IgD-negative memory B cell (primary cell): ENCODE measurements at regions not wholly inside any gene's neighbourhood (a gene's known extent, or its start where the extent isn't known, plus 50 kb on each side); places are given as distances from the start of the nearest gene placed in this dataset.
A peak's percentile ranks its signal among the peaks of the same experiment; 100 is the strongest.

Experiments
- H3K27ac Mint-ChIP-seq, 3 donors: one replicate each; pipeline ENCODE4 v1.8.0; 2020 to 2022; ENCODE audit warnings: mild to moderate bottlenecking in 3 of 3, mixed read lengths in 3 of 3, moderate library complexity in 1 of 3
- H3K27me3 Mint-ChIP-seq: one replicate; pipeline ENCODE4 v1.8.0; 2021; ENCODE audit warnings: mixed read lengths
- H3K36me3 Mint-ChIP-seq: one replicate; pipeline ENCODE4 v1.8.0; 2020; ENCODE audit warnings: mild to moderate bottlenecking, mixed read lengths
- H3K4me1 Mint-ChIP-seq, 3 donors: one replicate each; pipeline ENCODE4 v1.8.0; 2020 to 2022; ENCODE audit warnings: mixed read lengths in 3 of 3, mild to moderate bottlenecking in 1 of 3
- H3K4me3 Mint-ChIP-seq, 4 donors: one replicate each; pipeline ENCODE4 v1.8.0; 2020 to 2022; ENCODE audit warnings: mild to moderate bottlenecking in 4 of 4, mixed read lengths in 4 of 4, moderate library complexity in 3 of 4
- H3K9me3 Mint-ChIP-seq, 3 donors: one replicate each; pipeline ENCODE4 v1.8.0; 2020 to 2021; ENCODE audit warnings: mixed read lengths in 3 of 3, mild to moderate bottlenecking in 1 of 3

GRCh38 chr13:84933797-84934196 is 865.4 kb downstream of the SLITRK6 start:
- Mint-ChIP-seq H3K27me3 (no peaks in the 10 kb centered on the region), H3K36me3 (no peaks in the 10 kb centered on the region), H3K27ac (no peak overlapping the region)

GRCh38 chr13:84931264-84931663 is 868.0 kb downstream of the SLITRK6 start:
- no peaks in the 10 kb centered on the region for H3K36me3 Mint-ChIP-seq
- no peak overlapping the region for H3K4me3 Mint-ChIP-seq
- H3K27me3 Mint-ChIP-seq, result no peaks in the 10 kb centered on the region
- H3K27ac Mint-ChIP-seq, result no peak overlapping the region
- H3K4me1 Mint-ChIP-seq, result no peaks in the 10 kb centered on the region
- H3K9me3 Mint-ChIP-seq, result peaks cover 0 to 5% (median 3%) of the 10 kb centered on the region in 3 donors

More at GRCh38 chr13:84933797-84934196, 865.4 kb downstream of the SLITRK6 start:
- Mint-ChIP-seq H3K4me1 (no peaks in the 10 kb centered on the region), H3K9me3 (peaks cover 0 to 6% (median 5%) of the 10 kb centered on the region in 3 donors), H3K4me3 (no peak overlapping the region)

GRCh38 chr13:84927442-84928169 is 871.6 kb downstream of the SLITRK6 start:
- Mint-ChIP-seq H3K4me3 (no peak overlapping the region), H3K27me3 (no peaks in the 10 kb centered on the region), H3K36me3 (no peaks in the 10 kb centered on the region), H3K27ac (no peak overlapping the region), H3K9me3 (no peaks in the 10 kb centered on the region), H3K4me1 (no peaks in the 10 kb centered on the region)

GRCh38 chr13:84925443-84925842 is 873.8 kb downstream of the SLITRK6 start:
- Mint-ChIP-seq H3K36me3 (no peaks in the 10 kb centered on the region), H3K4me1 (no peaks in the 10 kb centered on the region), H3K9me3 (no peaks in the 10 kb centered on the region), H3K4me3 (no peak overlapping the region), H3K27me3 (no peaks in the 10 kb centered on the region), H3K27ac (no peak overlapping the region)

GRCh38 chr13:84923831-84924230 is 875.4 kb downstream of the SLITRK6 start:
- Mint-ChIP-seq H3K27me3 (no peaks in the 10 kb centered on the region), H3K4me1 (no peaks in the 10 kb centered on the region), H3K36me3 (no peaks in the 10 kb centered on the region), H3K27ac (no peak overlapping the region), H3K4me3 (no peak overlapping the region), H3K9me3 (no peaks in the 10 kb centered on the region)

- H3K27ac Mint-ChIP-seq, result no peak overlapping the region
- H3K27me3 Mint-ChIP-seq, result no peaks in the 10 kb centered on the region
- H3K9me3 Mint-ChIP-seq, result peaks cover 0 to 7% (median 2%) of the 10 kb centered on the region in 3 donors
- no peak overlapping the region for H3K4me3 Mint-ChIP-seq
- no peaks in the 10 kb centered on the region for H3K36me3 Mint-ChIP-seq
- H3K4me1 Mint-ChIP-seq, result no peaks in the 10 kb centered on the region
These were observed 881.9 kb downstream of the SLITRK6 start for GRCh38 chr13:84917252-84917878.

GRCh38 chr13:84912720-84913119 is 886.5 kb downstream of the SLITRK6 start:
- H3K4me1 Mint-ChIP-seq, result no peaks in the 10 kb centered on the region
- H3K4me3 Mint-ChIP-seq, result no peak overlapping the region
- peaks cover 2 to 7% (median 2%) of the 10 kb centered on the region in 3 donors for H3K9me3 Mint-ChIP-seq
- no peaks in the 10 kb centered on the region for H3K36me3 Mint-ChIP-seq
- no peaks in the 10 kb centered on the region for H3K27me3 Mint-ChIP-seq
- H3K27ac Mint-ChIP-seq, result no peak overlapping the region

- Mint-ChIP-seq H3K27me3 (no peaks in the 10 kb centered on the region), H3K36me3 (no peaks in the 10 kb centered on the region), H3K9me3 (peaks cover 2 to 4% (median 2%) of the 10 kb centered on the region in 3 donors), H3K27ac (no peak overlapping the region), H3K4me1 (no peaks in the 10 kb centered on the region), H3K4me3 (no peak overlapping the region)
These were observed 888.8 kb downstream of the SLITRK6 start for GRCh38 chr13:84910423-84910822.

GRCh38 chr13:84903391-84903790 is 895.8 kb downstream of the SLITRK6 start:
- Mint-ChIP-seq H3K36me3 (no peaks in the 10 kb centered on the region), H3K27me3 (no peaks in the 10 kb centered on the region), H3K9me3 (peaks cover 0 to 12% (median 2%) of the 10 kb centered on the region in 3 donors)

GRCh38 chr13:84902243-84902642 is 897.0 kb downstream of the SLITRK6 start:
- H3K27me3 Mint-ChIP-seq, result no peaks in the 10 kb centered on the region
- H3K4me3 Mint-ChIP-seq, result no peak overlapping the region
- no peaks in the 10 kb centered on the region for H3K4me1 Mint-ChIP-seq
- no peak overlapping the region for H3K27ac Mint-ChIP-seq
- no peaks in the 10 kb centered on the region for H3K36me3 Mint-ChIP-seq
- H3K9me3 Mint-ChIP-seq, result peaks cover 0 to 12% (median 5%) of the 10 kb centered on the region in 3 donors

More at GRCh38 chr13:84903391-84903790, 895.8 kb downstream of the SLITRK6 start:
- H3K27ac Mint-ChIP-seq, result no peak overlapping the region
- no peaks in the 10 kb centered on the region for H3K4me1 Mint-ChIP-seq
- H3K4me3 Mint-ChIP-seq, result no peak overlapping the region

- no peak overlapping the region for H3K27ac Mint-ChIP-seq
- H3K4me3 Mint-ChIP-seq, result no peak overlapping the region
- no peaks in the 10 kb centered on the region for H3K36me3 Mint-ChIP-seq
- peaks cover 0 to 5% (median 0%) of the 10 kb centered on the region in 3 donors for H3K9me3 Mint-ChIP-seq
- H3K4me1 Mint-ChIP-seq, result no peaks in the 10 kb centered on the region
- peaks cover 1% of the 10 kb centered on the region for H3K27me3 Mint-ChIP-seq
These were observed 903.1 kb downstream of the SLITRK6 start for GRCh38 chr13:84896128-84896527.

GRCh38 chr13:84894749-84895148 is 904.5 kb downstream of the SLITRK6 start:
- Mint-ChIP-seq H3K4me1 (no peaks in the 10 kb centered on the region), H3K9me3 (peaks cover 0 to 2% (median 0%) of the 10 kb centered on the region in 3 donors), H3K27ac (peak overlapping the region in 1 of 3 donors; percentile 89), H3K27me3 (peaks cover 1% of the 10 kb centered on the region), H3K4me3 (no peak overlapping the region), H3K36me3 (no peaks in the 10 kb centered on the region)

- Mint-ChIP-seq H3K4me1 (no peaks in the 10 kb centered on the region), H3K27me3 (no peaks in the 10 kb centered on the region), H3K9me3 (peaks cover 0 to 3% (median 0%) of the 10 kb centered on the region in 3 donors), H3K27ac (no peak overlapping the region), H3K4me3 (no peak overlapping the region), H3K36me3 (no peaks in the 10 kb centered on the region)
These were observed 913.4 kb downstream of the SLITRK6 start for GRCh38 chr13:84885868-84886267.

- H3K4me3 Mint-ChIP-seq, result no peak overlapping the region
- H3K36me3 Mint-ChIP-seq, result no peaks in the 10 kb centered on the region
- H3K27me3 Mint-ChIP-seq, result no peaks in the 10 kb centered on the region
- no peak overlapping the region for H3K27ac Mint-ChIP-seq
- H3K9me3 Mint-ChIP-seq, result peaks cover 5 to 22% (median 7%) of the 10 kb centered on the region in 3 donors
- H3K4me1 Mint-ChIP-seq, result no peaks in the 10 kb centered on the region
These were observed 925.3 kb downstream of the SLITRK6 start for GRCh38 chr13:84873951-84874350.

- H3K4me1 Mint-ChIP-seq, result no peaks in the 10 kb centered on the region
- no peaks in the 10 kb centered on the region for H3K27me3 Mint-ChIP-seq
- no peak overlapping the region for H3K4me3 Mint-ChIP-seq
- no peaks in the 10 kb centered on the region for H3K36me3 Mint-ChIP-seq
- H3K27ac Mint-ChIP-seq, result no peak overlapping the region
- H3K9me3 Mint-ChIP-seq, result peaks cover 0 to 7% (median 5%) of the 10 kb centered on the region in 3 donors
These were observed 929.0 kb downstream of the SLITRK6 start for GRCh38 chr13:84870190-84870589.

- H3K36me3 Mint-ChIP-seq, result no peaks in the 10 kb centered on the region
- no peak overlapping the region for H3K4me3 Mint-ChIP-seq
- H3K9me3 Mint-ChIP-seq, result peaks cover 0 to 3% (median 2%) of the 10 kb centered on the region in 3 donors
- H3K4me1 Mint-ChIP-seq, result no peaks in the 10 kb centered on the region
- peak overlapping the region in 1 of 3 donors; percentile 1 for H3K27ac Mint-ChIP-seq
- H3K27me3 Mint-ChIP-seq, result no peaks in the 10 kb centered on the region
These were observed 932.0 kb downstream of the SLITRK6 start for GRCh38 chr13:84867246-84867645.
